Keratinocyte (primary cell): ENCODE measurements at regions not wholly inside any gene's neighbourhood (a gene's known extent, or its start where the extent isn't known, plus 50 kb on each side); places are given as distances from the start of the nearest gene placed in this dataset.
"Not testable (repeated sequence)": the region's sequence is repeated elsewhere in the genome, so short reads cannot be mapped to it uniquely, and the experiment has no call there.

Experiments used
- DNase-seq: peaks from one replicate; pipeline ENCODE4 v3.0.0-alpha.2; 2011; ENCODE audit warnings: low read depth, missing footprints, low spot score
- FAIRE-seq: peaks from 2 replicates; lab custom pipeline; 2011; peaks lifted over from hg19 to GRCh38; lab: Jason Lieb, UNC
- H2AFZ ChIP-seq: 2 replicates; pipeline ENCODE4 v1.6.0; 2012; ENCODE audit warnings: low read length, control low read depth, inconsistent platforms; ENCODE audit not compliant: control insufficient read depth
- H3K27ac ChIP-seq: 2 replicates; pipeline ENCODE4 v1.5.1; 2011; ENCODE audit warnings: low read length; ENCODE audit not compliant: control insufficient read depth, insufficient read depth
- H3K27me3 ChIP-seq: 3 replicates; pipeline ENCODE4 v1.6.0; 2011; ENCODE audit warnings: low read length; ENCODE audit not compliant: control insufficient read depth, insufficient read depth; ENCODE audit errors: extremely low read depth
- H3K36me3 ChIP-seq, 2 experiments: 2 replicates in 1 of 2; 3 replicates in 1 of 2; pipeline ENCODE4 v1.5.1; 2011; ENCODE audit warnings: low read length in 2 of 2, mild to moderate bottlenecking in 1 of 2; ENCODE audit not compliant: control insufficient read depth in 2 of 2, insufficient read depth in 2 of 2; ENCODE audit errors: extremely low read depth in 1 of 2
- H3K4me1 ChIP-seq: 3 replicates; pipeline ENCODE4 v1.5.1; 2011; ENCODE audit warnings: low read length; ENCODE audit not compliant: control insufficient read depth, insufficient read depth; ENCODE audit errors: extremely low read depth
- H3K4me2 ChIP-seq: 3 replicates; pipeline ENCODE4 v1.6.0; 2011; ENCODE audit warnings: low read depth, low read length; ENCODE audit not compliant: control insufficient read depth, insufficient read depth; ENCODE audit errors: extremely low read depth
- H3K4me3 ChIP-seq, 3 experiments: fragments of 200-600 bp in 1 of 3; sonication (generic) in 1 of 3; 2 replicates in 2 of 3; 3 replicates in 1 of 3; pipeline ENCODE4 v1.5.1; 2011 to 2016; ENCODE audit warnings: low read length in 3 of 3, mild to moderate bottlenecking in 3 of 3, control low read depth in 2 of 3, inconsistent platforms in 1 of 3, low read depth in 1 of 3, mixed read lengths in 1 of 3, mixed run types in 1 of 3, moderate library complexity in 1 of 3; ENCODE audit not compliant: control insufficient read depth in 2 of 3, insufficient read depth in 2 of 3; ENCODE audit errors: extremely low read depth in 1 of 3
- H3K79me2 ChIP-seq: 2 replicates; pipeline ENCODE4 v1.6.0; 2012; ENCODE audit warnings: low read length; ENCODE audit not compliant: control insufficient read depth, insufficient read depth
- H3K9ac ChIP-seq: 3 replicates; pipeline ENCODE4 v1.6.0; 2011; ENCODE audit warnings: low read length; ENCODE audit not compliant: control insufficient read depth, insufficient read depth; ENCODE audit errors: extremely low read depth
- H3K9me1 ChIP-seq: 3 replicates; pipeline ENCODE4 v1.6.0; 2011; ENCODE audit warnings: low read length; ENCODE audit not compliant: control insufficient read depth, insufficient read depth; ENCODE audit errors: extremely low read depth
- H3K9me3 ChIP-seq: 2 replicates; pipeline ENCODE4 v1.5.1; 2012; ENCODE audit warnings: low read depth, low read length; ENCODE audit not compliant: control insufficient read depth
- H4K20me1 ChIP-seq: 3 replicates; pipeline ENCODE4 v1.6.0; 2011; ENCODE audit warnings: low read length; ENCODE audit not compliant: control insufficient read depth, insufficient read depth; ENCODE audit errors: extremely low read depth
- CTCF ChIP-seq, 3 experiments: IDR thresholded peaks in 1 of 3; conservative IDR thresholded peaks in 1 of 3; optimal IDR thresholded peaks in 1 of 3; 2 replicates in 2 of 3; 3 replicates in 1 of 3; pipeline versions ENCODE3 to v1.5.1; 2011; ENCODE audit warnings: low read length in 3 of 3, mild to moderate bottlenecking in 3 of 3, moderate library complexity in 2 of 3, control low read depth in 1 of 3, inconsistent platforms in 1 of 3; ENCODE audit not compliant: insufficient read depth in 2 of 3; ENCODE audit errors: extremely low read depth in 1 of 3
- EZH2 ChIP-seq: IDR thresholded peaks from one replicate; pipeline ENCODE4 v1.6.1; 2012; ENCODE audit warnings: inconsistent platforms, mild to moderate bottlenecking, low read length, moderate library complexity
- dilution Hi-C: fragments of 300-500 bp; cut with MboI; formaldehyde crosslinking; loops from one replicate; pipeline ENCODE4 v1.7.0; 2020; ENCODE audit warnings: low sequenced_read_pairs; ENCODE audit not compliant: extremely low pct_ligation_motif_present

GRCh38 chr5:148740079-148740858, 85.9 kb upstream of the HTR4 start:
- TF ChIP-seq EZH2 (no peak), CTCF (optimal IDR thresholded peaks at IDR 0.05 in 1 of 3, IDR thresholded peaks at IDR 0.05 in 1 of 3, conservative IDR thresholded peaks at IDR 0.05 in 1 of 3; ENCODE audit: extremely low read depth in 1 of 3, insufficient read depth in 2 of 3, low read length in 3 of 3) (no peak)
- no peaks in the 10 kb centered on the region for H3K9me1 ChIP-seq
- H3K4me1 ChIP-seq: no peaks in the 10 kb centered on the region
- dilution Hi-C loops: no loop called here
- H3K27ac ChIP-seq: no peak overlapping the region
- H3K4me2 ChIP-seq: no peak overlapping the region
- H3K27me3 ChIP-seq: no peaks in the 10 kb centered on the region
- no peak overlapping the region for H3K4me3 ChIP-seq
- H3K36me3 ChIP-seq: no peaks in the 10 kb centered on the region
- H3K9me3 ChIP-seq: no peaks in the 10 kb centered on the region
- H4K20me1 ChIP-seq: no peaks in the 10 kb centered on the region
- H2AFZ ChIP-seq: no peak overlapping the region
- no peak for FAIRE-seq
- no peak for DNase-seq
- no peak overlapping the region for H3K9ac ChIP-seq
- H3K79me2 ChIP-seq: no peaks in the 10 kb centered on the region

GRCh38 chr5:148740966-148741742, 85.3 kb upstream of the ADRB2 start:
- Histone ChIP-seq H3K9me1 (no peaks in the 10 kb centered on the region), H3K79me2 (no peaks in the 10 kb centered on the region), H3K4me2 (peak overlapping the region; percentile 50), H3K9me3 (no peaks in the 10 kb centered on the region), H3K9ac (no peak overlapping the region), H3K4me1 (no peaks in the 10 kb centered on the region), H3K27ac (no peak overlapping the region), H3K36me3 (no peaks in the 10 kb centered on the region), H3K4me3 (no peak overlapping the region), H4K20me1 (no peaks in the 10 kb centered on the region), H2AFZ (no peak overlapping the region), H3K27me3 (no peaks in the 10 kb centered on the region)
- no peak for TF ChIP-seq EZH2
- peak in 2 of 3 experiments; percentile 60 to 72 for TF ChIP-seq CTCF (optimal IDR thresholded peaks at IDR 0.05 in 1 of 3, IDR thresholded peaks at IDR 0.05 in 1 of 3, conservative IDR thresholded peaks at IDR 0.05 in 1 of 3; ENCODE audit: extremely low read depth in 1 of 3, insufficient read depth in 2 of 3, low read length in 3 of 3)
- dilution Hi-C loops: no loop called here
- DNase-seq (peak; percentile 17), FAIRE-seq (peak; percentile 87)

- dilution Hi-C loops, H3K4me3 ChIP-seq, H3K9me3 ChIP-seq, H3K9me1 ChIP-seq, H3K79me2 ChIP-seq, H3K36me3 ChIP-seq, DNase-seq, H3K4me2 ChIP-seq, H4K20me1 ChIP-seq, H3K27ac ChIP-seq, H3K4me1 ChIP-seq, H2AFZ ChIP-seq, FAIRE-seq, H3K27me3 ChIP-seq, H3K9ac ChIP-seq: not testable (repeated sequence)
Observed at GRCh38 chr5:148741766-148742165, 84.6 kb upstream of the ADRB2 start.
